ENCODE measurements at regions not wholly inside any gene's neighbourhood (a gene's known extent, or its start where the extent isn't known, plus 50 kb on each side); places are given as distances from the start of the nearest gene placed in this dataset.

- no peak for DNase-seq (ENCODE audit: low read depth)
Measured at GRCh38 chr1:14039582-14040430, 339.8 kb downstream of the PRDM2 start.

GRCh38 chr1:14049965-14050364 lies 350.0 kb downstream of the PRDM2 start:
- DNase-seq (ENCODE audit: low read depth) = no peak

GRCh38 chr1:14055442-14056223 lies 355.6 kb downstream of the PRDM2 start:
- DNase-seq (ENCODE audit: low read depth) = no peak

- no peak for DNase-seq (ENCODE audit: low read depth)
Measured at GRCh38 chr1:14057640-14058039, 357.7 kb downstream of the PRDM2 start.

- DNase-seq (ENCODE audit: low read depth) = no peak
Measured at GRCh38 chr1:14061204-14061603, 361.2 kb downstream of the PRDM2 start.

GRCh38 chr1:14061722-14062121 lies 361.7 kb downstream of the PRDM2 start:
- no peak for DNase-seq (ENCODE audit: low read depth)

- no peak for DNase-seq (ENCODE audit: low read depth)
Measured at GRCh38 chr1:14062669-14063068, 362.7 kb downstream of the PRDM2 start.

- no peak for DNase-seq (ENCODE audit: low read depth)
Measured at GRCh38 chr1:14064649-14065442, 364.9 kb downstream of the PRDM2 start.

- DNase-seq (ENCODE audit: low read depth) = no peak
Measured at GRCh38 chr1:14065486-14065885, 365.5 kb downstream of the PRDM2 start.

GRCh38 chr1:14067036-14067435 lies 367.0 kb downstream of the PRDM2 start:
- DNase-seq (ENCODE audit: low read depth) = no peak

GRCh38 chr1:14067711-14068110 lies 367.7 kb downstream of the PRDM2 start:
- no peak for DNase-seq (ENCODE audit: low read depth)

GRCh38 chr1:14071581-14071980 lies 371.6 kb downstream of the PRDM2 start:
- no peak for DNase-seq (ENCODE audit: low read depth)

- no peak for DNase-seq (ENCODE audit: low read depth)
Measured at GRCh38 chr1:14080653-14081052, 380.7 kb downstream of the PRDM2 start.

- DNase-seq (ENCODE audit: low read depth) = no peak
Measured at GRCh38 chr1:14082331-14082730, 382.3 kb downstream of the PRDM2 start.

GRCh38 chr1:14083277-14083676 lies 383.3 kb downstream of the PRDM2 start:
- no peak for DNase-seq (ENCODE audit: low read depth)

GRCh38 chr1:14083706-14084105 lies 383.7 kb downstream of the PRDM2 start:
- no peak for DNase-seq (ENCODE audit: low read depth)

- DNase-seq (ENCODE audit: low read depth) = no peak
Measured at GRCh38 chr1:14090062-14090461, 390.1 kb downstream of the PRDM2 start.

- no peak for DNase-seq (ENCODE audit: low read depth)
Measured at GRCh38 chr1:14090531-14090930, 390.5 kb downstream of the PRDM2 start.

GRCh38 chr1:14094611-14095400 lies 394.8 kb downstream of the PRDM2 start:
- DNase-seq (ENCODE audit: low read depth) = no peak

GRCh38 chr1:14098294-14098913 lies 398.4 kb downstream of the PRDM2 start:
- no peak for DNase-seq (ENCODE audit: low read depth)

GRCh38 chr1:14100444-14100843 lies 400.5 kb downstream of the PRDM2 start:
- DNase-seq (ENCODE audit: low read depth) = no peak

All from GM04503 (cell line).